Stimulated activated naive CD8-positive, alpha-beta T cell treated with anti-CD3 and anti-CD28 coated beads, Interleukin-15, amount 100 ng/mL, for 72 hours (primary cell): ENCODE measurements at regions not wholly inside any gene's neighbourhood (a gene's known extent, or its start where the extent isn't known, plus 50 kb on each side); places are given as distances from the start of the nearest gene placed in this dataset.

Experiments
- ATAC-seq: fragments of 150-1000 bp; cut with Tn5 transposase; 2 replicates; pipeline ENCODE4 v1.10.0; 2021; ENCODE audit warnings: mild to moderate bottlenecking, moderate library complexity
- DNase-seq, 2 donors: peaks; one replicate each; pipeline ENCODE4 v3.0.0; 2021 to 2022
- H3K27ac Mint-ChIP-seq, 2 donors: one replicate each; pipeline ENCODE4 v1.8.0; 2022; ENCODE audit warnings: mild to moderate bottlenecking in 2 of 2, mixed read lengths in 2 of 2, moderate library complexity in 2 of 2
- H3K27me3 Mint-ChIP-seq: one replicate; pipeline ENCODE4 v1.8.0; 2022; ENCODE audit warnings: mixed read lengths
- H3K4me1 Mint-ChIP-seq: one replicate; pipeline ENCODE4 v1.8.0; 2022; ENCODE audit warnings: mild to moderate bottlenecking, mixed read lengths
- H3K4me3 Mint-ChIP-seq, 2 donors: one replicate each; pipeline ENCODE4 v1.8.0; 2022; ENCODE audit warnings: mild to moderate bottlenecking in 2 of 2, mixed read lengths in 2 of 2, moderate library complexity in 1 of 2
- H3K9me3 Mint-ChIP-seq, 2 donors: one replicate each; pipeline ENCODE4 v1.8.0; 2022; ENCODE audit warnings: mixed read lengths in 2 of 2

DNA sequence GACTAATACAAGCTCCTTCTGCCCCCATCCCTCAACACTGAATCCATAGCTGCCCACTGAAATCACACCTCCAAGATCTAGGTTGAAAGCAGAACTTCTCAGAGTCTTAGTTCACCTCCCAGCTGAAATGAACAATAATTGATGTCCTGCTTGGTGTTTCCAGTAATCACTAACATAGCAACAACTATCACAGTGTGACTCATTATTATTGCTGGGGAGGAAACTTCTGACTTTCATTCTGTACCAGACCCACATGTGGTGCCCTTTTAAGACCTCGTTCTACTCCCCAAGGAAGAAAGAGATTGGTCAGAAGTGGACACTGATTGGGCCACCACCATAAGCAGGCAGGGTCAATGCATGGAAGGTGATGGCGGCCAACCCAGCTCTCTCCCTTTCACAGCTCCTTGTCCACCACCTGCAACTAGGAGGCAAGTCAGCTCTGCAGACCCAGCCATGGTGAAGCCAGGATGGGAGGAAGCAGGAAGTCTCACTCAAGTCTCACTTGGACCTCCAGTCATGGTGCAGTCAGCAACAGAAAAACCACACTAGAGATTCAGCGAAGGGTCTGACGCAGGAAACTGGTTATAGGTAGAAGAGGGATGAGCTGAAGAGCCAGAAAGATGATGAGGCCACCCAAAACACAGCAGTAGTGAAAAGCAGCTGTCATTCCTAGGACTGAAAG, 720.2 kb downstream of the PTPRU start:
- no peaks in the 10 kb centered on the region for H3K9me3 Mint-ChIP-seq
- DNase-seq (no peak), ATAC-seq (peak; percentile 37)
- no peak overlapping the region for H3K4me3 Mint-ChIP-seq
- H3K27ac Mint-ChIP-seq, result no peak overlapping the region
- H3K4me1 Mint-ChIP-seq, result no peaks in the 10 kb centered on the region
- H3K27me3 Mint-ChIP-seq, result peaks cover 6% of the 10 kb centered on the region

- Mint-ChIP-seq H3K4me3 (no peak overlapping the region), H3K9me3 (no peaks in the 10 kb centered on the region), H3K27ac (no peak overlapping the region), H3K4me1 (no peaks in the 10 kb centered on the region), H3K27me3 (peaks cover 6% of the 10 kb centered on the region)
- DNase-seq (no peak), ATAC-seq (no peak)
Measured at GRCh38 chr1:29954591-29954990, 718.3 kb downstream of the PTPRU start.

DNA sequence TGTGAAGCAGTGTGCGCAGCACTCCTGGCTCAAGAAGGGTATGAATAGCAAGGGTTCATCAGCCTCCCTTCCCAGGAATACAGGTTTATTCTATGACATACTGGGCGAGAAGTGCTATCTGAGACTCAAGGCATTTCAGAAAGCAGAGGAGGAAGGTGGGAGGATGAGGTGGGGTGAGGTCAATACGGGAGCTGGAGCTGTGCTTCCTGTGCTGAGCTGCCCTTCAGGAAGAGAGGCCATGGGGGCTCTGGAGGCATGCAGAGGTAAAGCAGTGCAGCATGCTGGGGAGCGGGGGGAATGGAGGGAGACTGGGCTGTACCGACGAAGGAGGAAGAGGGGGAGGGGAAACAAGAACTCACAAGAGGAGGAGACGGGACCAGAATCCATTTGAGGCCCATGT, 717.6 kb downstream of the PTPRU start:
- Mint-ChIP-seq H3K27me3 (peaks cover 6% of the 10 kb centered on the region), H3K9me3 (no peaks in the 10 kb centered on the region), H3K27ac (no peak overlapping the region), H3K4me1 (no peaks in the 10 kb centered on the region), H3K4me3 (no peak overlapping the region)
- DNase-seq (no peak), ATAC-seq (no peak)

- Mint-ChIP-seq H3K4me1 (peaks cover 6% of the 10 kb centered on the region), H3K27me3 (peaks cover 35% of the 10 kb centered on the region), H3K27ac (no peak overlapping the region), H3K4me3 (no peak overlapping the region), H3K9me3 (no peaks in the 10 kb centered on the region)
- ATAC-seq (no peak), DNase-seq (no peak)
Measured at GRCh38 chr1:29949676-29950075, 713.4 kb downstream of the PTPRU start.

DNA sequence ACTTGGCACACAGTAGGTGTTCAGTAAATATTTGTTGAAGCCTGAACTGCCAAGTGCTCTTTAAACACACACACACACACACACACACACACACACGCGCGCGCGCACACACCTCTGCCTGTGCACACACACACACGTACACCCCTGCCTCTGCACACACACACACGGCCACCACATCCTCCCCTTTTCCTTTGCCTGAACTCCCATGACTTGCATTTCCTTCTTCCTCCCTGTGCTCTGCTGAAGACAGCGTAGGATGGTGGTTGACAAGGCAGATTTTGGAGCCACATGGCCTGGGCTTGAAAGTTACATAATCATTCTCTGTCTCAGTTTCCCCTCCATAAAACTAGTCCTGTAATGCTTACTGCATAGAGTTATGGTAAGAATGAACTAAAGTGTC, 712.3 kb downstream of the PTPRU start:
- Mint-ChIP-seq H3K9me3 (no peaks in the 10 kb centered on the region), H3K4me1 (peaks cover 6% of the 10 kb centered on the region), H3K27ac (no peak overlapping the region), H3K27me3 (peaks cover 35% of the 10 kb centered on the region), H3K4me3 (no peak overlapping the region)
- no peak for ATAC-seq
- no peak for DNase-seq

DNA sequence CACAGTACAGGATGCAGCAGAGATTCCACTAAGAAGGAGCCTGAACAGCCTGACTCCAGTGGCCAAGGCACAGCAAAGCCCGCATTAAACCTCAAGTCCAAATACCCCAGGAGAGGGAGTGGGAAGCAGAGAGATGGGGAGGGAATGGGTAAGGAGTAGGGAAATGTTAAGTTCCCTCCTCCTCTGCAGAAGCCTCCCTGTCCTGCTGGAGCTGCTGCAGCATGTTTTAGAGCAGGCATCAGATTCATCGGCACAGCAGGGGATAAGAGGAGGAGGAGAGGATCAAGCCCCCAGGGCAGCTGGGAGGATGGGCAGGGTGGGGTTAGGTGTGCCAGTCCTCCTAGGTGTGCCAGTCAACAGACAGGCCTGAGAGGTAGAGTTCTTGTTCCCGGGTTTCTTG, 709.7 kb downstream of the PTPRU start:
- H3K4me3 Mint-ChIP-seq, result no peak overlapping the region
- peaks cover 6% of the 10 kb centered on the region for H3K4me1 Mint-ChIP-seq
- ATAC-seq, result no peak
- H3K27ac Mint-ChIP-seq, result no peak overlapping the region
- no peak for DNase-seq
- H3K27me3 Mint-ChIP-seq, result peaks cover 45% of the 10 kb centered on the region
- H3K9me3 Mint-ChIP-seq, result no peaks in the 10 kb centered on the region

DNA sequence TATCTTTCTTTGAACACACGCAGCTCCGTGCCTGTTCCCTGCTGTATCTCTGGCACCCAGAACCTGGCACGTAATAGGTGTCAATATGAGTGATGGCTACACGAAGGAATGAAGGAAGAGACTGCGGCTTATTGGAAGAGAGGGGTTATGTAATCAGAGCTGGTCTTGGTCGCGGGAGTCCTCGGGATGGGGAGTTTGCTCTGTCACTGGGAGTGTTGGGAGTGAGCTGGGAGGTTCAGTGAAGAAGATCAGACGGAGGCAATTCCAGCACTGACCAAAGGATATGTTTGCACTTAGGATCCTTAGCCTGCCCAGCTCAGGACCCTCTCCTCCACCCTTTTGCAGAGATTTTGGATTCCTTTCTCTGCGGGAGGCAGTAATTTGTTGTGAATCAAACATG, 709.1 kb downstream of the PTPRU start:
- Mint-ChIP-seq H3K4me3 (no peak overlapping the region), H3K27me3 (peaks cover 50% of the 10 kb centered on the region), H3K9me3 (no peaks in the 10 kb centered on the region), H3K4me1 (peaks cover 6% of the 10 kb centered on the region), H3K27ac (no peak overlapping the region)
- ATAC-seq (no peak), DNase-seq (no peak)

- H3K9me3 Mint-ChIP-seq, result no peaks in the 10 kb centered on the region
- H3K27ac Mint-ChIP-seq, result no peak overlapping the region
- H3K27me3 Mint-ChIP-seq, result peaks cover 57% of the 10 kb centered on the region
- ATAC-seq (no peak), DNase-seq (no peak)
- no peak overlapping the region for H3K4me3 Mint-ChIP-seq
- peaks cover 6% of the 10 kb centered on the region for H3K4me1 Mint-ChIP-seq
Measured at GRCh38 chr1:29944253-29944905, 708.1 kb downstream of the PTPRU start.

GRCh38 chr1:29943034-29943433, 706.7 kb downstream of the PTPRU start:
- no peak overlapping the region for H3K27ac Mint-ChIP-seq
- DNase-seq (no peak), ATAC-seq (no peak)
- H3K9me3 Mint-ChIP-seq, result no peaks in the 10 kb centered on the region
- peaks cover 48% of the 10 kb centered on the region for H3K27me3 Mint-ChIP-seq
- H3K4me3 Mint-ChIP-seq, result no peak overlapping the region
- no peaks in the 10 kb centered on the region for H3K4me1 Mint-ChIP-seq

DNA sequence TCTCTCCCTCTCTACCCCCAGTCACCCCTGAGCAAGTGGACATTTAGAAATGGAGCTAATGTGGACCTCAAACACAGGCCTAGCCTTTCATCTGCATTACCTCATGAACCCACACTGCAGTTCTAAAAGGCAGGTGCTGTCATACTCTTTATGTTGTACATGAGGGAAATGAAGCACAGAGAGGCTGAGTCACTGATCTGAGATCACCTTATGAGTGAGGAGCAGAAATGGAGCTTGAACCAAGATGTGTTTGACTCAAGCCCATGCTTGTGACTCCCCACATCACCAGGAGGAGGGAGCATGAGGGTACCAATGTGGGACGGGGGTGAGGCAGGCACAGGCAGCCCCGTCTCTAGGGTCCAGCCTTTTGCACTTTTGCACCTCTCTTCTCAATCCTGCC, 702.8 kb downstream of the PTPRU start:
- H3K4me3 Mint-ChIP-seq, result no peak overlapping the region
- ATAC-seq (no peak), DNase-seq (no peak)
- no peaks in the 10 kb centered on the region for H3K9me3 Mint-ChIP-seq
- H3K4me1 Mint-ChIP-seq, result no peaks in the 10 kb centered on the region
- H3K27me3 Mint-ChIP-seq, result peaks cover 22% of the 10 kb centered on the region
- H3K27ac Mint-ChIP-seq, result no peak overlapping the region

- DNase-seq (no peak), ATAC-seq (no peak)
- no peaks in the 10 kb centered on the region for H3K9me3 Mint-ChIP-seq
- peaks cover 39% of the 10 kb centered on the region for H3K27me3 Mint-ChIP-seq
- no peak overlapping the region for H3K4me3 Mint-ChIP-seq
- H3K4me1 Mint-ChIP-seq, result no peaks in the 10 kb centered on the region
- H3K27ac Mint-ChIP-seq, result no peak overlapping the region
Measured at GRCh38 chr1:29937356-29937755, 701.0 kb downstream of the PTPRU start.

DNA sequence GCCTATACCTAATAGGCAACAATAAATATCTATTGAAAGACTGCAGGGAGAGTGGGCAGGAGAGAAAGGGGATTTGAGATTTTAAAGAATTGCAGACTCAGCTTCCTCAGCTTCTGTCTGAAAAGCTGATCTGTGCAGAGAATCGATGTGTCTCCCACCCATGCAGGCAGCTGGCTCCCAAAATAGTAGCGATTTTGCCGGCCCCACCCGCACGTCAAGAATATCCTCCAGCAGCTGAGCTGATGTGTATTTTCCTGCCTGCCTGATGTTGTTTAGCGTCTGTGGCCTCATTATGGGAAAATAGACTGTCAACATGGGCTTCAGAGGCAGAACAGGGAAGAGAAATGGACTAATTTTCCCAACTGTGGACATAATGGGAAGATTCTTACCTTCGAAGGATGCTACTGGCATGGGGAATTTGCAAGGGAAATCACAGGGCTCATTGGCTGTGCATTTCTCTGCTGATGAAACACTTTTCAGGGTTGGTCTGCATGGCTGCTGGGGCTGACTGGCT, 699.8 kb downstream of the PTPRU start:
- H3K4me3 Mint-ChIP-seq, result no peak overlapping the region
- H3K4me1 Mint-ChIP-seq, result no peaks in the 10 kb centered on the region
- ATAC-seq (no peak), DNase-seq (no peak)
- no peak overlapping the region for H3K27ac Mint-ChIP-seq
- no peaks in the 10 kb centered on the region for H3K9me3 Mint-ChIP-seq
- peaks cover 40% of the 10 kb centered on the region for H3K27me3 Mint-ChIP-seq

DNA sequence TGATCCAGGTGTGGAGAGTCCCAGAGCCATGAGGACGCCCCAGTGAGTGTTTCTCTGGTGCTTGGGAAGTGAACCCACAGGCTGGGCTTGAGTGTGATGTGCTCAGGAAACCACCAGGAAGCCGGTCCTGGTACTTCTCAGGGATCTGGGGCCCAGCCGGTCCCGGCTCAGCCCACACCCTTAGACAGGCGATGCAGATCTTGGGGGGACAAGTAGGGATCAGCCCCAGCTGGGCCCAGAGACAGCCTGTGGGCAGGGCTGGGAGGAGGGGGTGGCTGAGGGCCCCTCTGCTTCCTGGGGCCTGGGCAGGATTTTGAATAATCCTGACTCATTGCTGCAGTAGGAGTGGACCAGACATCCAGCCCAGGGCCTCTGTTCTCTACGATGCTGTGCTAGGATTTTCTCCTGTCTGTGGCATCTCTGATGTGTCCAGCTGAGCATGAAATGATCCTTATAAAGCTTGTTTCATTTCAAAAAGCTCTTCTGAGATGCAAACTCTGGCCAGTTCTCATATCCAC, 698.0 kb downstream of the PTPRU start:
- Mint-ChIP-seq H3K27ac (no peak overlapping the region), H3K9me3 (no peaks in the 10 kb centered on the region), H3K4me1 (no peaks in the 10 kb centered on the region), H3K4me3 (no peak overlapping the region), H3K27me3 (peaks cover 27% of the 10 kb centered on the region)
- no peak for ATAC-seq
- no peak for DNase-seq

GRCh38 chr1:29933067-29933466, 696.7 kb downstream of the PTPRU start:
- DNase-seq (no peak), ATAC-seq (no peak)
- no peaks in the 10 kb centered on the region for H3K4me1 Mint-ChIP-seq
- H3K9me3 Mint-ChIP-seq, result no peaks in the 10 kb centered on the region
- H3K27me3 Mint-ChIP-seq, result peaks cover 35% of the 10 kb centered on the region
- no peak overlapping the region for H3K4me3 Mint-ChIP-seq
- no peak overlapping the region for H3K27ac Mint-ChIP-seq

- Mint-ChIP-seq H3K4me1 (no peaks in the 10 kb centered on the region), H3K27me3 (peaks cover 35% of the 10 kb centered on the region), H3K4me3 (no peak overlapping the region), H3K9me3 (no peaks in the 10 kb centered on the region), H3K27ac (peak overlapping the region in 1 of 2 donors; percentile 20)
- DNase-seq (no peak), ATAC-seq (no peak)
Measured at GRCh38 chr1:29932626-29933025, 696.3 kb downstream of the PTPRU start.

- Mint-ChIP-seq H3K4me3 (no peak overlapping the region), H3K27ac (no peak overlapping the region), H3K4me1 (no peaks in the 10 kb centered on the region), H3K9me3 (no peaks in the 10 kb centered on the region), H3K27me3 (peaks cover 41% of the 10 kb centered on the region)
- no peak for ATAC-seq
- no peak for DNase-seq
Measured at GRCh38 chr1:29931477-29932175, 695.3 kb downstream of the PTPRU start.
